ENCODE measurements at regions not wholly inside any gene's neighbourhood (a gene's known extent, or its start where the extent isn't known, plus 50 kb on each side); places are given as distances from the start of the nearest gene placed in this dataset.

DNA sequence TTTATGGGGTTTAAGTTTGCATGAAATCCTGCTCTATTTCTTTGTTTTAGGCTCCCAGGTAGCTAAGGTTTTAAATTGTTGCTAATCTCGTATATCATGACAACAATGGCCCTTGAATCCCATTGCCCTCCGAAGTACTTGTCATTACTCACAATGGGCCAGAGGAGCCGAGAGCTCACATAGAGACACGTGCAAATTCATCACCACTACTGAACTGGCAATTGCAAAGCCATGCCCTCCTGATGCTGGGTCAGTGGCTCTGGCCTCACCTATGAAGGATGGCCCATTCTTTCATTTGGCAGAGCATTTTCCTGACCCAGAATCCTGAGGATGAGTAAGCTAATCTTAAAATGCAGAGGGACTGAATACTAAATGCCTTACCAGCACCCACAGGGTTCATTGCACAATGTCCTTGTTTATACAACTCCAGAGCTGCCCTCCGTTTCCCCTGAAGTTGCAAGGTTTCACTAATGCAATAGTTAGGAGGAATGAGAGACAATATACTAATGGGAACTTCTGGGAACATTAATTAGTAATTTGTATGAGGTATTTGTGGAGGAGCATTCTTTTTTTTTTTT, 71.6 kb upstream of the GAREM1 start:
- no peak for DNase-seq

GRCh38 chr18:32530947-32531651, 60.4 kb upstream of the GAREM1 start:
- no peak for DNase-seq

DNA sequence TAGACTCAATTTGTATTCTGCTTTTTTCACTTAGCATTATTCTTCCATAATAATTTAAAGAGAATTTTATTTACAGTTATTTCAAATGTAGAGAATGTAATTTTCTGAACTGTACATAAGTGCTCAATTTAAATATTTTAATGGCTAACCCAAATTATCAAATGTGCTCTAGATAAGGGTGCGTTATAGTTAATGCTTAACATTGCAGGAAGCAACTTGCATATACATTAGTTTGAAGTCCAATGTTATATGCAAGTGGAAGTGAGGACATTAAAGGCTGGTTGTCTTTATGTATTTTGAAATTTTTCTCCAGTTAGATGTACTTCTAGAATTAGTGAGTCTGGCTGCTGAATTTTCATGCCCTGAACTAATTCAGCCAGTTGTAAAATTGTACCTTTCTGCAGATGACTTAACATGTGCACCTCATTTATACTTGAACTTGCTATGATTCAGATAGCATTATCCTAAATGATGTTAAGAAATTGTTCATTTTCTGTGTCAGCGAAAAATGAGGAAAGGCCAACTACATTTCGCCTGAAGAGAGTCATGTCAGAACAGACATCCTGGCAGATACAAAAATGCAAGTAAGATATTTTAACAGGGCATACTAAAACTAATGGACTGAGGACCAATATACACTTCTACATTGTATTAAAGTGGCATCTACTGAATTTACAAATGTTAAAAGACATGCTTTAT, 59.2 kb upstream of the GAREM1 start:
- no peak for DNase-seq

GRCh38 chr18:32520771-32521170, 50.1 kb upstream of the GAREM1 start:
- DNase-seq: no peak

Data from activated naive CD4-positive, alpha-beta T cell treated with Interleukin-2 at 50 U/mL for 16 hours (primary cell).